GM18508 (cell line): ENCODE measurements at regions not wholly inside any gene's neighbourhood (a gene's known extent, or its start where the extent isn't known, plus 50 kb on each side); places are given as distances from the start of the nearest gene placed in this dataset.
A peak's percentile ranks its signal among the peaks of the same experiment; 100 is the strongest.
"Not testable (repeated sequence)": the region's sequence is repeated elsewhere in the genome, so short reads cannot be mapped to it uniquely, and the experiment has no call there.

Experiments used
- ATAC-seq: cut with Tn5 transposase; IDR thresholded peaks from one replicate; pipeline ENCODE4 v1.9.1; 2021; ENCODE audit warnings: moderate number of reproducible peaks; ENCODE audit not compliant: insufficient read depth, unreplicated experiment

DNA sequence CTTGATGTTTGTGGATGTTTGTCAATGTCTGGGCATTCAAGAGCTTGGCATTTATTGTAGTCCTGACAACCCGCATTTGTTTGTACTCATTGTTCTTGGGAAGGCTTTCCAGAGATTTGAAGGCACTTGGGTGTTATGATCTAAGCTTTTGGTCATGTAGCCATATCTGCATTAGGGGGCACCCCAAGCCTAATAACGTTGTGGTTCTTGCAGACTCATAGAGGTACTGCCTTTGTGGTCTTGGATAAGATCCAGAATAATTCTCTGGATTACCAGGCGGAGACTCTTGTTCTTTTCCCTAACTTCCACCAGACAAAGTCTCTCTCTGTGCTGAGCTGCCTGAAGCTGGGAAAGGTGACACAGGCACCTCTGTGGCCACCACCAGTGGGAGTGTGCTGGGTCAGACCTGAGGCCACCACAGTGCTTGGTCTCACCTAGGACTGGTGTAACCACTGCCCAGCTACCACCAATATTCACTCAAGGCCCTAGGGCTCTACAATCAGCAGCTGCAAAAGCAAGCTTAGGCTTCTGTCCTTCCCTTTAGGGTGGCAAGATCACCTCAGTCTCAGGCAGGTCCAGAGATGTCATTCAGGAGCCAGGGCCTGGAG, 144.4 kb upstream of the TAS2R1 start:
- no peak for ATAC-seq

DNA sequence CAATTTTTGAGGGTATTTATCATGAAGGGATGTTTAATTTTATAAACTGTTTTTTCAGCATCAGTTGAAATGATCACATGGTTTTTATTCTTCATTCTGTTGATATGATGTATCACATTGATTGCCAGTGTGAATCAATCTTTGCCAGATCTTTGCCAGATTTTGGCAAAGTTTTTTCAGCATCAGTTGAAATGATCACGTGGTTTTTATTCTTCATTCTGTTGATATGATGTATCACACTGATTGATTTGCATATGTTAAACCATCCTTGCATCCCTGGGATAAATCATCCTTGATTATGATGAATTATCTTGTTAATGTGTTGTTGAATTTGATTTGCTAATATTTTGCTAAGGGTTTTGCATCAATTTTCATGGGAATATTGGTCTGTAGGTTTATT, 140.9 kb upstream of the TAS2R1 start:
- no peak for ATAC-seq

DNA sequence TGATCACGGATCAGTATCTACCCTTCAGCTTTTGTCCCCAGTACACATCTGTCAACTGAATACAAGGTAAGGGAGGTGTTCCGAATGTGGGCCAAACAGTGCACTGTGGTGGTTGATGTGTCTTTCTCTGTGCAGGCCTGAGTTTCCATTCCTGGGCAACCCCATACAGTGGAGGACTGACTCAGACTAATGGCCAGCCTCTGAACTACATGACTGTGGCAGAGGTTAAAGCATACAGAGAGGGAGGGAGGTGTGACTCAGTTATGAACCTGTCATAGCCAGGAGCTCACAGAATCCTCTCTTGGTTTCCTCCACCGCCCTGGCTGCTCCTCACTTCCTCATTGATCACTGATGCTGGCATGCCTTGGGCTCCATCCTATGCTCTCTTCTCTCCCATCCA, 136.4 kb upstream of the TAS2R1 start:
- no peak for ATAC-seq

DNA sequence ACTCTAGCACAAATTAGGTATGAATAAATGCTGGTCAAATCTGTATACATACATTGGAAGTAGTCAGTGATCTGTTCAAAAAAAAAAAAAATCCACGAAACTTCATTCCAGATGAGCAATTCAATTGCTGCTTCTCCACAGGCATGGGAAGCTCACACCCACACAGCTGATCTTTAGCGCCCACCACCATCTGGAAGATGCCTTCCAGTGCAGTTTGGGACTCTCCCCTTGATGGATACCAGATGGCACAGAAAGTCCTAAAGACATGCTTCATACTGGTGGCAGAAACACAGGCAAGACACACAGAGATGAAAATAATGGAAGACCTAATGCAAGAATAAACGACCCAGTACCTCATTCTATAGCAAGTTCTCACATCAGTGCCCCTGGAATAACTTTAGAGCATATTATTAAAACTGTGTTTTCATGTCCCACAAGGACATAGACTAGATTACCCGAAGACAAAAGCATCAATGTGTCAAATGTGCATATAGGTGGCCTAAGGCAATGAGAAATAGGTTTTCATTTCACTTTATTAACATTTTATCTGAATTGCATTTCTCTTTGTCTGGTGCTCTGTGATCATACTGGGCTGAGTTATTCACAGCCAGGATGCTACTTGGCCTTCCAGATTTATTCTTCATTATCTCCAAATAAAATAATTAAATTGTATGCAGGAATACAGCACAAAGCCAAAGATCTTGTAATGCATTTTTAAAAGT, 135.4 kb upstream of the TAS2R1 start:
- ATAC-seq, result no peak

DNA sequence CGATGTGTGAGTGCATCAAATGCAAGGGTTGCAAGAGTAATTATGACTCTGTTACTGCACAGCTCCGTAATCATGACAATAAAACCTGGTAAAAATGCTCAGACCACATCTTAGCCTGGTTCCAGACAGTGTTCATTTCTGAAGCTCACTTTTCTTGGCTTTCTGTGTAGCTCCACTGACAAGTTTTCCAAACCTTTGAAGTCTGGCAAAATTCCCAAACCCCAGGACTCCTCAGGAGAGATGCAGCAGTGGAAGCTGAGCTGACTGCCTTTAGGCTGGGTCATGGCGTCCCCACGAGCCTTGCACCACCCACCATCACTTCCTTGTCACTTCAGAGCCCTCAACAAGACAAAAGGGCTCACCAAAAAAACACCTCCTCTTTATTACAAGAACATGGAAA, 131.6 kb upstream of the TAS2R1 start:
- no peak for ATAC-seq

DNA sequence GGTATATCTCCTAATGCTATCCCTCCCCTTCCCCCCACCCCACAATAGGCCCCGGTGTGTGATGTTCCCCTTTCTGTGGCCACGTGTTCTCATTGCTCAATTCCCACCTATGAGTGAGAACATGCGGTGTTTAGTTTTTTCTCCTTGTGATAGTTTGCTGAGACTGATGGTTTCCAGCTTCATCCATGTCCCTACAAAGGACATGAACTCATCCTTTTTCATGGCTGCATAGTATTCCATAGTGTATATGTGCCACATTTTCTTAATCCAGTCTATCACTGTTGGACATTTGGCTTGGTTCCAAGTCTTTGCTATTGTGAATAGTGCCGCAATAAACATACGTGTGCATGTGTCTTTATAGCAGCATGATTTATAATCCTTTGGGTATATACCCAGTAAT, 122.5 kb upstream of the TAS2R1 start:
- ATAC-seq, result not testable (repeated sequence)

DNA sequence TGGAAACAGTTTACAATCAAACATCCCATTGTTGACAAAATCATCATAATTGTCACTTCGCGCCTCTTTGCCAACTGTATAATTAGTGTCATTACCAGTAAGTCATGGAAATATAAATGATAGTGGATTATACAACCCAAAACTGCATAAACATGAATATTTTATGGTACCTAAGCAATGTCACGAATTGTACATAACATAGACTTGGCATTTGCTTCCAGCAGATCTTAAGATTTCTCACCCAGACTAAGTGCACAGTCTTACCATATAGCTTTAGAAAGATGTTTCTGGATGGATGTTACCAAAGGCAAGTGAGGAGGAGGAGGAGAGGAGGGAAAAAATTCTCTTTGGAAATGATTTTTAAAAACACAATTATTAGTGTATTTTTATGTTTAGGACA, 113.4 kb upstream of the TAS2R1 start:
- ATAC-seq, result no peak

DNA sequence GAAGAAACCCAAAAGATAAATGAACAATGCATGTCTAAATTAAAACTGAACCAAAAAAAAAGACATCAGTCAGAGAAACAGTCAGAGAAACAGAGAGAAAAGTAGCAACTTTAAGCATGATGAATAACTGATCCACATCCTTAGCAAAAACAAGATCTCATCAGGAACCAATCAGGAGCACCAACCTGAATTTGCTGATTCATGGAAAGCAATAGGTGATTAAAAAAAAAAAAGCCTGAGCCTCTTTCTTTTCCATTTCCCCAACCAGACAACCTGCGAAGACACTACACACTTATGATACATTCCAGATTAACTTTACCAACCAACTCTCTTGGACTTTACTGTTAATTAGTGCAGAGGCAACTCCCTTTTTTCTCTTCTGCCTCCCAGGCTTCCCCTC, 112.7 kb upstream of the TAS2R1 start:
- no peak for ATAC-seq

DNA sequence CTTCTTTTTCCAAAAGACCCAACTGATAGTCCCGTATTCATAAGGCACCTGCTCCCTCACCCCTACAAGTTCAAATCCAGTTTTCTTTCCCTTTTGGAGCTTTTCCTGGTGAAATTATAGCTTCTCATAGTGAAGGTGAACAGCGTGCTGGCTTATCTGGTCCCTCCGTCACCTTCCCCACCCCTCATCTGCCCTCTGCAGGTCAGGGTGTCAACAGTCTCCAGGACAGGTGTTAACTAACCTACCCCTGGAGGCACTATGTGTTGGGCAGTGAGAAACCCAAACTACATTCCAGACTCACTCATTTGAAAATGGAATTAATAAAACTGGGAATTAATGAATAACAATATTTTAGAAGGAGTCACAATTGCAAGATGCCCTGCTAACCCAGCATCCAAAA, 109.0 kb upstream of the TAS2R1 start:
- no peak for ATAC-seq

DNA sequence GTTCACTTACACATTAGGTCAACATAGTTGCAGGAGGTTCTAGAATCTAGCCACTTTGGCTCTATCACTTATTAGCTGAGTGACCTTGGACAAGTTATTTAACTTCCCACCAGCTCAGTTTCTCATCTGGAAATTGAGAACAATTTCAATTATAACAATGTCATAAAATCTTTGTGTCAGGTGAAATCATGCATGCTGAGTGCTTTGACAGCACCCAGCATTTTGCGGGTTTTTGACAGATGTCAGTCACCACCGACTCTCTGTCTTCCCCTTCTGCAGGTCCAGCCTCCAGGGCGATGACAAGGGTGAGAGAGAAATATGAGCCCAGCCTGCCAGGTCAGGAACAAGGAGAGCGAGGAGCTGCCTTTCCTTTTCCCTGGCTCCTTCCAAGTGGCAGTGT, 107.1 kb upstream of the TAS2R1 start:
- ATAC-seq, result no peak

DNA sequence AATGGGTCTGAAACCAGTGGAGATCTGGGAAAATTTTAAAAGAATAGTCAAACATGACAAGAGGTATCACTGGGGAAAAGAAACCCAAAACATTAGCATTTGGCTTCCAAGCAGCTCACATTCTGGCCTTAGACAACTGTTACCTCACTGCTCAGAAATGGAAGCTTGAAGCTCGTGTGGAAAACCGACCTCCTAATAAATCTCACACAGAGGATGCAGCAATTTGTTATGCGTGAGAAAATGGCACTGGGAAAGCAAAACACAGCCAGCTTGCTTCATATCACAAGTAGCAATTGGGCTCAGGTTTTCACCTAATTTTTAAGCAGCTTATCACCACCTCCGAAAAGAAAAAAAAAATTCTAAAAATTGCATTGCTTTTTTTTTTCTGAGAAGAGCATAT, 103.3 kb upstream of the TAS2R1 start:
- ATAC-seq, result no peak

DNA sequence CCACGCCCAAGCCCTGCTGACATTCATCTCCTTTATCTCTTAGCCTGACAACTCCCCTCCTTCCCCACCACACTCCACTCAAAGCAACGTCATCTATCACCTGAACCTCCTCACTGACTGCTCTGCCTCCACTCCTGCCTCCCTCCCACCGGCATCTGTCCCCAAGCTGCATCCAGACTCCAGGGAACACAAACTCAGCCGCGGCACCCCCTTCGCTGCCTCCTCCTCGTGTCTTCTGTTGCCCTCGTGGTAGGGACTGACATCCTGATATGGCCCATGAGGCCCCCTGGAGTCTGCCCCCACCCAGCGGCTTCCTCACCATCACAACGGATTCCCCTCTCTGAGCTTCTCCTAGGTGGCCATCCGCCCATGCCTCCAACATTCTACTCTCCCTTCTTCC, 101.0 kb upstream of the TAS2R1 start:
- ATAC-seq, result no peak

DNA sequence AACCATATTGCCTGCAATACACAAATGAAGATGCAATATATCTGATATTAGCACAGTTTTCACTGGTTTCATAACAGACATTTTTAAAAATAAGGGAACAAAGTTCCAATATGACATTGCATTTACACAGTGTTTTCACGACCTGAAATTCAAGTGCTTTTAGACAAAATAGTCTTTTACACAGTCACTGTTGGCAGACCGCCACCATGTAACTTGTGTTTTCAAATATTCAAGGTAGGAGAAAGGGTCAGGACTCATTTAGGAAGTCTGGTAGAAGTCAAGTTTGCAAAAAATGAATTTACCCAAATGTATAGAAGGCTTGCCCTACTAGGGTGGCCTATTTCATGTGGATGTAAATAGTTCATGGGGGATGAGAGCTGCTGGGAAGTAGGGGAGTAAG, 98.1 kb upstream of the TAS2R1 start:
- no peak for ATAC-seq

DNA sequence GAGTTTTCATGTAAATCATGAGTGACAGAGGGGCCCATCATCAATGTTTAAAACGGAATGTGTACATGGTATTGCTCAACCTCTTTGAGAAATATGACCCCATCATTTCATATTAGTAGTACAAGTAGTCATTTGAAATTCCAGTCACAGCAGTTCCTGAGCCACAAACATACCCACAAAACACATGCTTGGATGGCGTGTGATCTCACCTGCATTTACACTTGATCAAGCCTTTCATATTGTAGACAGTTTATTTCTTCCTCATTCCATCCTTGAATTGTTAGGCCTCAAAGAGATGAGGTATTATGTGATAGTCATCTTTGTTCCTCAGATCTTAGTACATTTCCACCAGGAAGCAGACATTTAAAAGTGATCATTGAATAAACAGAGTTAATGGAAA, 96.8 kb upstream of the TAS2R1 start:
- no peak for ATAC-seq

DNA sequence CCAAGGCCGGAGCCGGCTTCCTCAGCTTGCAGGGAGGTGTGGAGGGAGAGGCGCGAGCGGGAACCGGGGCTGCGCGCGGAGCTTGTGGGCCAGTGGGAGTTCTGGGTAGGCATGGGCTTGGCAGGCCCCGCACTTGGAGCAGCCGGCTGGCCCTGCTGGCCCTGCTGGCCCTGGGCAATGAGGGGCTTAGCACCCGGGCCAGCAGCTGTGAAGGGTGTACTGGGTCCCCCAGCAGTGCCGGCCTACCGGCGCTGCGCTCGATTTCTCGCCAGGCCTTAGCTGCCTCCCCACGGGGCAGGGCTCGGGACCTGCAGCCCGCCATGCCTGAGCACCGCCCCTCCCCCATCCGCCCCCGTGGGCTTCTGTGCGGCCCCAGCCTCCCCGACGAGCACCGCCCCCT, 95.1 kb upstream of the TAS2R1 start:
- ATAC-seq, result not testable (repeated sequence)

DNA sequence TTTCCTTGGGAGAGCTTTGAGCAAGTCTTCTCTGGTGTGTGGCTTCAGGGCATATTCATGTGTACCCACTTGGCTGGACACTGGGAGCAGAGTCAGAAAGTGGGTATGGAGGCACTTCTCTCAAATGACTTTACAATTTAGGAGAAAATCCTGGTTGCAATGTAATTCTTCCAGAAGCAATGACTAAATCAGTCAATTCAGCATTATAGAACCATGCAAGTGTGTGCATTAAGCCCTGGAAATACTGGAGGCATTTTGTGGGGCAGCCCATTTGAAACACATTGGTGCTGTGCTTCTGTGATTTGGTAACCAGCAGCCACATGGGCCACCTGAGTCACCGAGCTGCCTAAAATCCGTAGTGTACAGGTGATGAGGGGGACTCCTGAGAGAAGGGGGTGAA, 94.6 kb upstream of the TAS2R1 start:
- ATAC-seq, result no peak

DNA sequence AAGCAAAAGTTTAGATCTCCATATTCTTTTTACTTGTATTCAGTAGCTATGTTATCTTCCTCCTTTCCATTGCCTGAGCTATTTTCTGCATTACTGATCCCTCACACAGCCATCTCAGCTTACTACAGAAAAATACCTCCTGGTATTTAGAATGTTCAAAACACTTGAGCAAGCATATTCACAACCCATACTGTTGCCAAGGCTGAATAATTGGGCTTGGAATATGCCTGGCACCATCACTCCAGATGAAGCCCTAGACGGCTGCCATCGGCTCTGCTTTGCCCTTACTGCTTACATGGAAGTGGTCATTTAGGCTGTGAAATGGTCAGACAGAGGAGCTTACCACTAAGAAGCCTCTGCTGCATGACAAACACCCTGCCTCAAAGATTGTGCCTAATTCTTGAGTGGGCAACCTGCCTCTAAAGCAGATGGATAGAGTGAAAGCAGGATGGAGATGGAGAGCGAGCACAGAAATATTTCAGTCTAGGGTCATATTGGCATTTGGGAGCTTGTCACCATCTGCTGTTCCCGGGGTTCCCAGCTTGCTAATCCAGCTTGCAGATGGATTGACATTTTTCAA, 92.5 kb upstream of the TAS2R1 start:
- ATAC-seq, result no peak

DNA sequence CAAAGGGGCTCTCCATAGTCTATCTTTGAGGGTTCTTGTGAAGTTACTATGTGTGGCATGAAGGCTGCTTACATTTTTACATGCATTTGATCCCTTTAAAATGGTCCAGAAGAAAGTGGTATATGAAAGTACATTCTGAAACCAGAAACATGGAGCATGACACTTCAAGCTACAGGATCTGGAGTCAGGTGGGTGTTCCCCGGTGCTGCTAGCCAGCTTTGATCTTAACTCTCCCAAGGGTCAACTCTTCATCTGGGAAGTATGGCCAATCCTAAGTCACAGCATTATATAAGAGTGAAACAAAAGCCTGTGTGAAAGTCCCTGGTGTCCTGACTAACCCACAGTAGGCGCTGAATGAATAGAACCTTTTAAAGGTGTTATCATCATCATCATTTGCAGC, 91.0 kb upstream of the TAS2R1 start:
- ATAC-seq, result no peak

DNA sequence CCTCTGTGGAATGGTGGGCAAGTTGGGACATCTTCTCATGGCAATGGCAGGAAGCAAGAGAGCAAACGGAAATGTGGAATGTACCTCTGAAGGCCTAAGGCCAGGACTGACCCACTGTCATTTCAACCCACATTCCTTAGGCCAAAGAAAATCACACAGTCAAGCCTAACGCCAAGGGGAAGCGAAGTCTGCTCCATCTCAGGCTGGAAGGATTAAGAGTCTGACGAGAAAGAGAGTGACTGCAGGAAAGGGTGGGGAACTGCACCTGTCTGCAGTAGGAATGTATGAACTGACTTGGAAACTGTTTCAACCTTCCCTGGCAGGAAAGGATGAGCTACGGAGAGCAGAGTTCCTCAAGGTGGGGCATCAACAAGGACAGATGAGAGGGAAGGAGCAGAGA, 90.2 kb upstream of the TAS2R1 start:
- ATAC-seq, result no peak

DNA sequence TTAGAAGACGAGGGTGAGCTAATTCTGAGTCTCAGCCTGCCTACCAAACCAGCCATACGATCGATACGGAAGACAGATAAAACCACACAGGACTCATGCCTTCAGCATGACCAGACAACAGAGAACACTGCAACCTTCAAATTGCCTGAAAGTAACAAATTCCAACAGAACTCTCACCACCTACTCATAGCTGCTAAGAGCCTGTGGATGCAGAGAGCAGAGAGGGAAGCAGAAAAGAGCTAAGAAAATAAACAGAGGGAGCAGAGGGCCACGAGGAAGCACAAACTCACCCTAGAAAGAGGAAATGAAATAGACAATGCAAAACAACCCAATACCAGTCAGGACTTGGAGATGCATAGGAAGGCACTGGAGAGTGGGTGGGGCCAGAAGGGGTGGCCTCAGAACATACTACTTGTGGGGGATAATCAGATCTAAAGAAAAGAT, 86.7 kb upstream of the TAS2R1 start:
- ATAC-seq, result peak; percentile 91

DNA sequence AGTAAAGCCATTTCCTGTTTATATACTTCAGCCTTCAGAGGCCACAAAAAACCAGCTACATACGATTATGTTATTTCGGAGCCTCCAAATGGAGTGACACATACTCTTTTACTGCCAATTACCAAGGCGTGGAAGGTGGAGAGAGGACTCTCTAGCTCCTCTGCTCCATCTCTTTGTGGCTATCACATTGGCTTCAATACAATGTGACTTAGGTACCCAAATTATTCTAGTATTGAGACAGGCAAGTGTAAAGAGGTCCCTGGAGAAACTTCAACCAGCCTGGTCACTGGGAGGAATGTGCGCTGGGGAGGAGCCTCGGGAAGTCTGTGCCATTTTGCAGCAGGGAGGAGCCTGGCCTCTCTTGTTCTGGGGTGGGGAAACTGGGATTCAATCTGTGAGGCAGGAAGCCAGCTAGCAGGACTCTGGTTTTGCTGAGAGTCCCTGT, 85.8 kb upstream of the TAS2R1 start:
- no peak for ATAC-seq
